PFSK-1 (cell line): ENCODE measurements at regions not wholly inside any gene's neighbourhood (a gene's known extent, or its start where the extent isn't known, plus 50 kb on each side); places are given as distances from the start of the nearest gene placed in this dataset.

Source experiments
- FOXP2 ChIP-seq: optimal IDR thresholded peaks from 2 replicates; pipeline ENCODE3; 2011; ENCODE audit warnings: borderline replicate concordance, control low read depth, inconsistent platforms; ENCODE audit not compliant: insufficient read depth; ENCODE audit errors: extremely low read length, extremely low read depth
- POLR2AphosphoS5 ChIP-seq: IDR thresholded peaks from 2 replicates; pipeline ENCODE4 v1.6.1; 2012; ENCODE audit warnings: low read depth, mild to moderate bottlenecking, control low read depth, low read length, moderate library complexity
- SIN3A ChIP-seq: IDR thresholded peaks from 2 replicates; pipeline ENCODE4 v1.6.1; 2012; ENCODE audit warnings: mild to moderate bottlenecking, low read length, moderate library complexity, borderline replicate concordance; ENCODE audit not compliant: insufficient read depth
- TAF1 ChIP-seq: IDR thresholded peaks from 2 replicates; pipeline ENCODE4 v1.6.1; 2012; ENCODE audit warnings: low read length, control low read depth, borderline replicate concordance; ENCODE audit not compliant: insufficient read depth
- TF ChIP-seq, protein P1 (sequence below), 2 experiments: IDR thresholded peaks; 2 replicates each; pipeline versions ENCODE4 v1.6.1 to v1.8.0; 2011 to 2012; ENCODE audit warnings: low read depth in 2 of 2, low read length in 2 of 2, control low read depth in 1 of 2, inconsistent platforms in 1 of 2, mild to moderate bottlenecking in 1 of 2, moderate library complexity in 1 of 2; ENCODE audit not compliant: insufficient read depth in 1 of 2

DNA sequence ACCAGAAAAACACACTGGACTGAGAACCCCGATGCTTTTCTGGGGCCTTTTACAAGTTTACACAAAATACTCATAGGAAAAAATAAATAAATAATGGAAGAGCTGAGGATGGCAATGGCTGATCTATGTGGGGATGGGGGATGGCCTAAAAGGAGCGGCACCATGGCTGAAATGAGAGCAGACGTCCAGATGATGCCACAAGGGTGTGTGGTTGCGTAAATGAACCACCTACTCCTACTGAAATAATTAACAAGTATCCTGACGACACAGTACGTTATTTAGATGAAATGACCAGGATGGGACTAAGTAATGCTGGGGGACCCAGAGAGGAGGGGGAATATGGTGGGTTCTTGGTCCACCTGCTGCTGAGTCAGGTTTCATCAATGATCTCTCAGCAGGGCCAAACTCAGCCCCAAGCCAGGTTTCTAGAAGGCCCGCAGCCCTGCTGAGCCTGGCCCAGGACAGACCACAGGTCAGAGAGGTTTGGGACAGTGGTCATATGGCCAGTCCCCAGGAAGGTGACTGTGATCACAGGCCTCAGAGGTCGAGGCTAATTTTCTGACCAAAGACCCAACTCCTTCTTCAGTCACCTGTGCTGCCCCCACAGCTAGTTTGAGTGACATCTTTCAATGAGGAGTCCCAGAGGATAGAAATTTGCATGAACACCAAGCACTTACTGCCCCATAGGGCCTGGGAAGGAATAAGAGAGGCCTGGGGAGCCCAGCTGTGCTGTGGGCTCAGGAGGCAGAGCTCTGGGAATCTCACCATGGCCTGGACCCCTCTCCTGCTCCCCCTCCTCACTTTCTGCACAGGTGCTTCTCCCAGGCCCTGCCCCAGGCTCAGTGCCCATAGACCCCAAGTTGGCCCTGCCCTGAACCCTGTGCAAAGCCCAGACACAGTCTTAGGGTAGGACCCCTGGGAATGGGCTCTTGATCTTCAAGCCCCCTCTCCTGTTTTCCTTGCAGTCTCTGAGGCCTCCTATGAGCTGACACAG lies 76.3 kb upstream of the IGLL5 start:
- TF ChIP-seq, protein P1, sequence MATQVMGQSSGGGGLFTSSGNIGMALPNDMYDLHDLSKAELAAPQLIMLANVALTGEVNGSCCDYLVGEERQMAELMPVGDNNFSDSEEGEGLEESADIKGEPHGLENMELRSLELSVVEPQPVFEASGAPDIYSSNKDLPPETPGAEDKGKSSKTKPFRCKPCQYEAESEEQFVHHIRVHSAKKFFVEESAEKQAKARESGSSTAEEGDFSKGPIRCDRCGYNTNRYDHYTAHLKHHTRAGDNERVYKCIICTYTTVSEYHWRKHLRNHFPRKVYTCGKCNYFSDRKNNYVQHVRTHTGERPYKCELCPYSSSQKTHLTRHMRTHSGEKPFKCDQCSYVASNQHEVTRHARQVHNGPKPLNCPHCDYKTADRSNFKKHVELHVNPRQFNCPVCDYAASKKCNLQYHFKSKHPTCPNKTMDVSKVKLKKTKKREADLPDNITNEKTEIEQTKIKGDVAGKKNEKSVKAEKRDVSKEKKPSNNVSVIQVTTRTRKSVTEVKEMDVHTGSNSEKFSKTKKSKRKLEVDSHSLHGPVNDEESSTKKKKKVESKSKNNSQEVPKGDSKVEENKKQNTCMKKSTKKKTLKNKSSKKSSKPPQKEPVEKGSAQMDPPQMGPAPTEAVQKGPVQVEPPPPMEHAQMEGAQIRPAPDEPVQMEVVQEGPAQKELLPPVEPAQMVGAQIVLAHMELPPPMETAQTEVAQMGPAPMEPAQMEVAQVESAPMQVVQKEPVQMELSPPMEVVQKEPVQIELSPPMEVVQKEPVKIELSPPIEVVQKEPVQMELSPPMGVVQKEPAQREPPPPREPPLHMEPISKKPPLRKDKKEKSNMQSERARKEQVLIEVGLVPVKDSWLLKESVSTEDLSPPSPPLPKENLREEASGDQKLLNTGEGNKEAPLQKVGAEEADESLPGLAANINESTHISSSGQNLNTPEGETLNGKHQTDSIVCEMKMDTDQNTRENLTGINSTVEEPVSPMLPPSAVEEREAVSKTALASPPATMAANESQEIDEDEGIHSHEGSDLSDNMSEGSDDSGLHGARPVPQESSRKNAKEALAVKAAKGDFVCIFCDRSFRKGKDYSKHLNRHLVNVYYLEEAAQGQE (IDR thresholded peaks at IDR 0.05; ENCODE audit: insufficient read depth in 1 of 2, low read depth in 2 of 2, low read length in 2 of 2), result no peak
- no peak for TF ChIP-seq FOXP2
- no peak for TF ChIP-seq TAF1
- no peak for TF ChIP-seq POLR2AphosphoS5
- no peak for TF ChIP-seq SIN3A

DNA sequence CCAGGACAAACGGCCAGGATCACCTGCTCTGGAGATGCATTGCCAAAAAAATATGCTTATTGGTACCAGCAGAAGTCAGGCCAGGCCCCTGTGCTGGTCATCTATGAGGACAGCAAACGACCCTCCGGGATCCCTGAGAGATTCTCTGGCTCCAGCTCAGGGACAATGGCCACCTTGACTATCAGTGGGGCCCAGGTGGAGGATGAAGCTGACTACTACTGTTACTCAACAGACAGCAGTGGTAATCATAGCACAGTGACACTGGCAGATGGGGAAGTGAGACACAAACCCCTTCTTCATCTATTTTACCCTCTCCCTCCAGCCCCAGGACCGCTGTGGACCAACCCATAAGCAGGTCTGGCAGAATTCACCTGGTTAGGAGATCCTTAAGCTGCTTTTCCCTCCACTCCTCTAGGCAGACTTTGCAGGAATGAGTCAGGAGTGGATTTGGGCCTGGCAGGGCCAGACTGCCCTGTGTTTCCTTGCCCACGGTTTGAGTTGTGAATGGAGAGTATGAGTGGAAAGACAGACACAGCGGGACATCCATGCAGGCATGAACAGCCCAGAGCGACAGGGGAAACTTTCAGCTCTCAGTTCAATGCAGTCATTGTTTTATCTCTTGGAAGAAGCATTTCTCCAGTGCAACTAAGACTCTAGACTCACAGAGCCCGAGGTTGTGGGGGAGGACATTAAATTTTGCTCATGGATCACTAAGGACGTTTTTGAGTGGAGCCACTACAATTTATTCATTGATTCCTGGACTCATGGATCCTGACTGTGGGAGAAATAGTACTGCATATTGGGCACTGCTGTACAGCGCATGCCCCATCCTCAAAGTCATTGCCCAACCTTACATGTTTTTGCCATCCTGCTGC lies 75.3 kb upstream of the IGLL5 start:
- TF ChIP-seq POLR2AphosphoS5 (no peak), TAF1 (no peak), SIN3A (no peak), FOXP2 (no peak)
- TF ChIP-seq, protein P1 (IDR thresholded peaks at IDR 0.05; ENCODE audit: insufficient read depth in 1 of 2, low read depth in 2 of 2, low read length in 2 of 2), result no peak

DNA sequence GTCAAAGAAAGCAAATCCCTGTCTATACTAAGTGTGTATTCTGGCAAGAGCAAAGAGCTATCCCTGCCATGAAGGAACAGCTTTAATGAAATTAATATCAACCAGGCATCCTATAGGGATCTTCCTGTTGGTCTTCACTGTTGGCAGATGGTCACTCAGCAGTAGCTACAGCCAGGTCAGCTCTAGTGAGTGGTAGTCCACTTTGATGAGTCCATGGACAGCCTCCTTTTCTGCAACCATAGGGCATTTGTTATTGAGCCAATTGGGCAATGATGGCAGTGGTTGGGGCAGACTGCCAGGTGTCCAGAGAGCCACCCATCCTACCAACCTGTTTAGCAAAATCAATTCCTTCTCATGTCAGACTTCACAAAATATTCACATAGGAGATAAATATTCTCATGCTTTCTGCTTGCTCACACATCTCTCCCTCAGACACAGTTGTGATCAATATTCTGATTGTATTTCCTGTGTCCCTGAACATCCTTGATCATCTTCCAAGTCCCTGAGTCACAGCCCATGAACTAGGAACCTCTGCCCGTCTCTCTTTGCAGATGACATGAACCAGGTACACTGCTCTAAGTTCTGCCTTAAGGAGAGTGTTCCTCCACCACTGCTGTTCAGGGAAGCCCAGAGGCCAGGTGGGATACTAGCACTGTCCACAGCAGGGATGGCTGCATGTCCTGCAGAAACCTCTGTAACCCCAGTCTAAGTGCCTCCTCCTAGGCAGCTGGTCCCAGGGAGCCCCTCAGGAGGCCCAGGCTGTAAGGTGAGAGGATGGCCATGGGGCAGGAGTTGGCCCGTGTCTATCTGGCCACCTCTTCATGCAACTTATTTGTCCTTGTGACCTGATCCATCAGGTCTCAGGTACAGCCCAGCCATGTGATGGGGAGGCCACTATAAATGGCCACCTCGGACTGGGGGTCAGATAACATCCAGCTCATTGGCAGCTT lies 74.2 kb upstream of the IGLL5 start:
- TF ChIP-seq FOXP2 (no peak), SIN3A (no peak), POLR2AphosphoS5 (no peak), TAF1 (no peak)
- TF ChIP-seq, protein P1 (IDR thresholded peaks at IDR 0.05; ENCODE audit: insufficient read depth in 1 of 2, low read depth in 2 of 2, low read length in 2 of 2), result no peak

DNA sequence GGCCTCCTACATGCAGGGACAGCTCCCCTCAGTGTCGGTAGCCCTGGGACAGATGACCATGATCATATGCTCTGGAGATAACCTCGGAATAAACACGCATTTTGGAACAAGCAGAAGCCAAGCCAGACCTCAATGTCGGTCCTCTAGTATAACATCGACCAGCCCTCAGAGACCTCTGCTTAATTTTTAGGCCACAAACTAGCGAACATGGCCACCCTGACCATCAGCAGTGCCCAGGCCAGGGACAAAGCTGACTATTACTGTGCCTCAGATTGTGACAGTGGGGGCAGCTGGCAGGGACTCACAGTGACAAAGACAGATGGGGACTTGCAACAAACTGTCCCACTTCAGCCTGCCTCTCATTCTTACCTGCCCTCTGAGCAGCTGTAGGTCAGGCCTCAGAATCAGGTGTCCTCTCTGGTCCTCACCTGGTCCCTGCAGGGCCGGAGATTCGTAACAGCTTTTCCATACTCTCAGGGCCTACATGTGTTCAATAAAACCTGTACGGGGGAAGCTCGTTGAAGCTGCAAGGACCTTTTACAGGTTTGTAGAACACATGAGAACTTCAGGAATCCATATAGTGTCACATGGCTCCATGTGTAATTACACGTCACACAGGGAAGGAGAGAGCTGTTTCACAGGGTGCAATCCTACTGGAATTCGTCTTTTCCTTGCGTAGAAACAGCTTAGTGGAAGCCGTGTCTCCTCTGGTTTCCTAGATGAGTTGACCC lies 72.8 kb upstream of the IGLL5 start:
- TF ChIP-seq, protein P1 (IDR thresholded peaks at IDR 0.05; ENCODE audit: insufficient read depth in 1 of 2, low read depth in 2 of 2, low read length in 2 of 2), result no peak
- TF ChIP-seq FOXP2 (no peak), POLR2AphosphoS5 (no peak), TAF1 (no peak), SIN3A (no peak)
